HEK293T (cell line): ENCODE measurements at regions not wholly inside any gene's neighbourhood (a gene's known extent, or its start where the extent isn't known, plus 50 kb on each side); places are given as distances from the start of the nearest gene placed in this dataset.

Source experiments
- FOXK2 ChIP-seq: fragments of 450-650 bp; IDR thresholded peaks from 2 replicates; pipeline ENCODE4 v1.6.1; 2016; ENCODE audit warnings: mild to moderate bottlenecking
- SUZ12 ChIP-seq: fragments of 450-650 bp; IDR thresholded peaks from 2 replicates; pipeline ENCODE4 v1.6.1; 2016; ENCODE audit warnings: mild to moderate bottlenecking
- TARDBP ChIP-seq: fragments of 450-650 bp; IDR thresholded peaks from 2 replicates; pipeline ENCODE4 v1.6.1; 2016

- TF ChIP-seq SUZ12 (no peak), TARDBP (no peak), FOXK2 (no peak)
Measured at GRCh38 chrX:75625232-75625631, 102.4 kb upstream of the ZDHHC15 start.
